T-helper 1 cell treated with Interleukin-12 subunit alpha and Interleukin-12 subunit beta and Interleukin-4 antibody, amounts not matched to agents 30 μg/mL and 1 μg/mL, for 36 hours (primary cell): ENCODE measurements at regions not wholly inside any gene's neighbourhood (a gene's known extent, or its start where the extent isn't known, plus 50 kb on each side); places are given as distances from the start of the nearest gene placed in this dataset.

Experiments
- H3K27ac Mint-ChIP-seq: one replicate; pipeline ENCODE4 v1.8.0; 2021; ENCODE audit warnings: mild to moderate bottlenecking, mixed read lengths
- H3K27me3 Mint-ChIP-seq: one replicate; pipeline ENCODE4 v1.8.0; 2021; ENCODE audit warnings: low read depth, mixed read lengths
- H3K36me3 Mint-ChIP-seq: one replicate; pipeline ENCODE4 v1.8.0; 2021; ENCODE audit warnings: low read depth, mixed read lengths
- H3K4me1 Mint-ChIP-seq: one replicate; pipeline ENCODE4 v1.8.0; 2021; ENCODE audit warnings: low read depth, mixed read lengths
- H3K4me3 Mint-ChIP-seq: one replicate; pipeline ENCODE4 v1.8.0; 2021; ENCODE audit warnings: mild to moderate bottlenecking, moderate library complexity, mixed read lengths
- H3K9me3 Mint-ChIP-seq: one replicate; pipeline ENCODE4 v1.8.0; 2021; ENCODE audit warnings: mixed read lengths

DNA sequence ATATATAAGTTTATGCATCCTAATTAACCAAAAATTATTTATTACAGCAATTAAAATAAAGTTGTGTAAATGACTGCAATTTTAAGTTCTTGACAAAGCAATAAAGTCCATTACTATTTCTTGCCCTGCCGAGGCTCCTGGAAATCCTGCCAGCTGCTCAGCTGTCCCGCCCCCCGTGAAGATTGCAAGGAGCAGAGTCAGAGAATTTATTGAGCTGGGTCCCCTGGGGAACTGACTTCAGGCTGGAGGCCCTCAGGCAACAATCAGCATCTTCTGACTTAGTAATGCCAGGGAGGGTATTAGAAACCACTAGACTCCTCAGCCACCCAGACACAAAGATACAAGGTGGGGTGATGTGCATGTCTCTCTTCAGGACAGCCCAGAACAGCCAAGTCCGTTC is 92.3 kb downstream of the EDN3 start:
- Mint-ChIP-seq H3K27ac (no peak overlapping the region), H3K36me3 (no peaks in the 10 kb centered on the region), H3K27me3 (peaks cover 5% of the 10 kb centered on the region), H3K4me1 (no peaks in the 10 kb centered on the region), H3K4me3 (no peak overlapping the region), H3K9me3 (no peaks in the 10 kb centered on the region)

DNA sequence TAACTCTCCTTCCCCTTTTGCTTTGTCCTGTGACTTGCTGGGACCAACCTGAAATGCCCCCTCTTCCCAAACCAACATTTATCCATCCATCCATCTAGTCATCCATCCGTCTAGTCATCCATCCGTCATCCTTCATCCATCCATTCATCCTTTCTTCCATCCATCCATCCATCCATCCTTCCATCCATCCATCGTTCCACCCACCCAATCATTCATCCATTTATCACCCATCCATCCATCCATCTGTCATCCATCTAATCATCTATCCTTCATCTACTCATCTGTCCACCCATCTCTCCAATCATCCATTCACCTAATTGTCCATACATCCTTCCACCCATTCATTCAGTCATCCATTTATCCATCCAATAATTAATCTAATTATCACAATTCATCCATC is 92.7 kb downstream of the EDN3 start:
- Mint-ChIP-seq H3K27ac (no peak overlapping the region), H3K36me3 (no peaks in the 10 kb centered on the region), H3K4me1 (no peaks in the 10 kb centered on the region), H3K27me3 (peaks cover 5% of the 10 kb centered on the region), H3K9me3 (no peaks in the 10 kb centered on the region), H3K4me3 (no peak overlapping the region)

DNA sequence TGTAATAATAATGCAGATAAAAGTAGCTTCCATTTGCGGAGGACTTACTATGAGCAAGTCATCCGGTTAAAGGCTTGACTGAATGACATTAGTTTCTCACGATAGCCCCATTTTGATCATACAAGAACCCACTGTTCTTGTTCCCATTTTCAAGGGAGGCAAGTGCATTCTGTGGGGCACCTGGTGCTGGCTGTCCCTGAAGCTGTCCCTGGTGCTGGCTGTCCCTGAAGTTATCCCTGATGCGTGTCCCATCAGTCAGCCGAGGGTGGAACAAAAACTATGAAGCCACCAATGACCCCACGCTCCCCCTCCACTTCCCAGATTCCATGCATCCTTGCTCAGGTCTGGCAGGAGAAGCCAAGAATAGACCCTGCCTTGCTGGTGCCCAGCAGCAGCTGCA is 95.3 kb downstream of the EDN3 start:
- no peak overlapping the region for H3K27ac Mint-ChIP-seq
- H3K36me3 Mint-ChIP-seq, result no peaks in the 10 kb centered on the region
- no peak overlapping the region for H3K4me3 Mint-ChIP-seq
- H3K27me3 Mint-ChIP-seq, result peaks cover 5% of the 10 kb centered on the region
- no peaks in the 10 kb centered on the region for H3K4me1 Mint-ChIP-seq
- no peaks in the 10 kb centered on the region for H3K9me3 Mint-ChIP-seq

DNA sequence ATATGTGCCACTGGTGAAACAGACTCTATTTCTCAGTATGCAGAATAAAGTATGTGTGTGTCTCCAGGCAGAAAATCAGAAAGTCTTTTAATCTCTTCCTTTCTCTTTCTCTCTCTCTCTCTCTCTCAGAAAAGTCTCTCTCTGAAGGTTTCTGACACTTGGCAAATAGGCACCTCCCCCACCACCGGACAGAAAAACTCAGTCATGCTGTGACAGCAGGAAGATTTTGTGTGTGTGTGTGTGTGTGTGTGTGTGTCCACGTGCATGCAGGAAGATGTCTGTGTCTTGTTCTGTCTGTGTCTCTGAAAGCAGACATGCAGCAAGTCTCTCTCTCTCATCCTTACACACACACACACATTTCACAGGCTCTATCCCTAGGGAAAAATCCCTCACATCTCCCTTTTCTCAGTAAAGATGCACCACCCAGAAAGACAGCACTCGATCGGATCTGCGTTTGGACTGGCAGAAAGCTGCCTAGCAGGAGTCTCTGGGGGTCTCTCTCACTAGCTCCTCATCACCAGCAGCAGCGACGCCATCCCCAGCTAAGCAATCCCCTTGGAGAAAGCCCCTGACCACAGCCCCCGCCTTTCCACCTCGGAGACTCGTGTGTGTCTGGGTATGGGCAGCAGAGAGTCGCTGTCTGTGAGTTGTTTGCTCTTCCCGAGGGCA is 98.3 kb downstream of the EDN3 start:
- Mint-ChIP-seq H3K27me3 (no peaks in the 10 kb centered on the region), H3K36me3 (no peaks in the 10 kb centered on the region), H3K27ac (no peak overlapping the region), H3K4me3 (no peak overlapping the region), H3K9me3 (no peaks in the 10 kb centered on the region), H3K4me1 (peaks cover 2% of the 10 kb centered on the region)

DNA sequence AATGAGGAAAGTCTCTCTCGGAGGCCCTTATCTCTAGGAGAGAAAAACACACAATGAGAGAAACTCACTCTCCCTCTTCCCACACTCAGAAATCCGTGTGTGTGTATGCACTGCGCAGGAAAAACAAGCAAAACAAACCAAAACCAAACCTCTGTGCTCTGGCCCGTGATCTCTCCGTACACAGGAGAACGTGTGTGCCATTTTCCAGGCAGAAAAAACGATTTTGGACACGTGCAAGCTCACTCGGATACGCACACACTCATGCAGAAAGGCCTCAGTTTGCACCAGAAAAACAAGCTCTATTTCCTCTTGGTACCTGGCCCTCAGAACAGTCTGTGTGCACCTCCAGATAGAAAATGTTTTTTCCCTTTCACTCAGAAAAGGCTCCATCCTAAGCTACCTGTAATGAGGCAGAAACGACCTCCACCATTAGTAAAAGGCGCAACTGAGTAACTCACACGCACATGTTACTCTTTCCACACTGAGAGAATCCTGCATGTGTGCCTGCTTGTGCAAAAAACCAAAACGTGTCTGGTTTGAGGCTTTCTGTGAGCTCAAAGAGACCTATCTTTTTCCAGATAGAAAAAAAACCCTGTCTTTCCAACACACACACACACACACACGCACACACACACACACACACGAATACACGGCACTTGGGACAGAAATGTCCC is 99.2 kb downstream of the EDN3 start:
- H3K4me1 Mint-ChIP-seq, result peaks cover 4% of the 10 kb centered on the region
- H3K27ac Mint-ChIP-seq, result no peak overlapping the region
- peaks cover 6% of the 10 kb centered on the region for H3K27me3 Mint-ChIP-seq
- H3K36me3 Mint-ChIP-seq, result no peaks in the 10 kb centered on the region
- no peak overlapping the region for H3K4me3 Mint-ChIP-seq
- H3K9me3 Mint-ChIP-seq, result no peaks in the 10 kb centered on the region

DNA sequence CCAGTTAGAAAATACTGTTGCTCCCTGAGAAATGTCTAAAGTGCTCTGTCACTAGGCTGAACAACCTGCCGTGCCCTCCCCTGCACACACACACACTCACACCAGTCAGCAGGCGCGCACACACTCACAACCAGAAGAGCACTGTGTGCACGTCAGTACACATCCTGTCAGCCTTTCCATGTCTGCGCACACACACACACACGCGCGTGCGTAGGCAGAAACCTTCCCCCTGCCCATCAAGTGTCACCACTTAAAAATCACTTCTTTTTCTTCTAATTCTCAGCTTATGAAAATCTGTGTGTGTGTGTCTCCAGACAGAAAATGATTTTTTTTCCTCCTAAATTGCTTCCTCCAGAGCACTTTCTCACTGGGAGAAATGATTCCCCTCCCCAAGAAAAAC is 100.3 kb downstream of the EDN3 start:
- no peak overlapping the region for H3K27ac Mint-ChIP-seq
- H3K4me1 Mint-ChIP-seq, result peaks cover 4% of the 10 kb centered on the region
- H3K36me3 Mint-ChIP-seq, result no peaks in the 10 kb centered on the region
- H3K4me3 Mint-ChIP-seq, result no peak overlapping the region
- H3K27me3 Mint-ChIP-seq, result peaks cover 17% of the 10 kb centered on the region
- H3K9me3 Mint-ChIP-seq, result no peaks in the 10 kb centered on the region

DNA sequence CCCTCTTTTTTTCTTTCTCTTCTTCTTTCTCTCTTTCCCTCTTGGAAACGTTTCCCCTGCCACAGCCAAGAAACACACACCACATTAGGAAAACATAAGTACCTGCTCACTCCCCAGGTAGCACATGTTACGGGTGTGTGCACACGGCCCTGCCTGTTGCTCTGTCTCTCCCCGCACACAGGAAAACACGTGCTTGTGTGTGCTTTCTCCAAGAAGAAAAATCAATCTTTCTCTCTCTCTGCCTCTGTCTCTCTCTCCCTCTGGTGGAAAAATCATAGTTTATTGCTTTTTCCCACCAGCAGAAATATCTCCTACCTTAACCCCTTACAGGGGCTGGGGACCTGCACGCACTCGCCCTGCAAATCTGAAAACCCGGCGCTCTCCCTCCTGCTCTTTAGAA is 102.3 kb downstream of the EDN3 start:
- H3K4me1 Mint-ChIP-seq, result peaks cover 4% of the 10 kb centered on the region
- H3K9me3 Mint-ChIP-seq, result no peaks in the 10 kb centered on the region
- H3K27me3 Mint-ChIP-seq, result peaks cover 21% of the 10 kb centered on the region
- no peak overlapping the region for H3K27ac Mint-ChIP-seq
- no peaks in the 10 kb centered on the region for H3K36me3 Mint-ChIP-seq
- H3K4me3 Mint-ChIP-seq, result no peak overlapping the region

DNA sequence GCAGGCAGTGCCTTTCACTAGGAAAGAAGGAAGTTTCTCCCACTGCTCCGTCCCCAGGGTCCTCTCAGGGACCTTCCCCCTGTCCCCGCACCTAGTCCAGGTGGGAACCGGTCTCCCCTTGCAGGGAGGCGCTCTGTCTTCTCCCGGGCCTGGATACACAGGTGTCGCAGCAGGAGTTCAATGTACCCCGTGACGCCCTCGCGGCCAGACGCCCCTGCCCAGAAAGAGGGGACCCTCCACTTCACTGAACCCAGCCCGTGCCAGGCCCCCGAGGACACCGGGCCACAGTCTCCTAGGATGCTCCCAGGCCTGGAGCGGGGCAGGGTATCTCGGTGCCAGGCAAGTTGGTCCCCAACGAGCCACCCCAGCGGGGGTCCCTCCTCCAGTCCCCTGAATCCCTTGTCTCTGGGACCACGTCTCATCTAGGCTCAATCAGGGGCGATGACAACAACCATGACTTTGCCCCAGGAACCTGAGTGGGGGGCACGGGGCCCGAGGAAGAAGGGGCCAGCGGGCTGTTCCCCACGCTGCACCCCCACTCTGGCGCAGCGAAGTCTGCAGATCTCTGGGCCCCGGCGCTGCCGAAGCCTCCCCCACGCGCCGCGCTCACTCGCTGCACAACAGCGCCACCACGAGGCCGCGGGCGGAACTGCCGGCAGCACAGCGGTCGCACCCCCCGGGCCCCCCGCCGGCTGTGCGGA is 103.0 kb downstream of the EDN3 start:
- peaks cover 4% of the 10 kb centered on the region for H3K4me1 Mint-ChIP-seq
- H3K36me3 Mint-ChIP-seq, result no peaks in the 10 kb centered on the region
- no peaks in the 10 kb centered on the region for H3K9me3 Mint-ChIP-seq
- H3K27me3 Mint-ChIP-seq, result peaks cover 21% of the 10 kb centered on the region
- no peak overlapping the region for H3K27ac Mint-ChIP-seq
- H3K4me3 Mint-ChIP-seq, result no peak overlapping the region

DNA sequence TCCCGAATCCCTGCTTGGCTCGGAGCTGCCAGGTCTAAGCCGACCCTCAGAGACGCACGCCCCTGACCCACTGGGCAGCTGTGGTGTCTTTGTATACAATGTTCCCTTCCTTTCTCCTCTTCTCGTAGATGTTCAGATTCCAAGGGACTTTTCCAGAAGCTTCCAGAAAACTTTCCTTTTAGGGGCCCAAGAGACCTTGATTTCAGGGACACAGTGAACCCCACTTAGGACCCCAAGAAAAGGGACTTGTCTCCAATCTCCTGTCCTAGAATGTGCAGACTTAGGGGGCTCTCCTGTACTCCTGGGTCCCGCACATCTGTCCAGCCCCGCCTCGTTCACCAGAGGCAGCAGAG is 103.5 kb downstream of the EDN3 start:
- H3K4me1 Mint-ChIP-seq, result peaks cover 4% of the 10 kb centered on the region

DNA sequence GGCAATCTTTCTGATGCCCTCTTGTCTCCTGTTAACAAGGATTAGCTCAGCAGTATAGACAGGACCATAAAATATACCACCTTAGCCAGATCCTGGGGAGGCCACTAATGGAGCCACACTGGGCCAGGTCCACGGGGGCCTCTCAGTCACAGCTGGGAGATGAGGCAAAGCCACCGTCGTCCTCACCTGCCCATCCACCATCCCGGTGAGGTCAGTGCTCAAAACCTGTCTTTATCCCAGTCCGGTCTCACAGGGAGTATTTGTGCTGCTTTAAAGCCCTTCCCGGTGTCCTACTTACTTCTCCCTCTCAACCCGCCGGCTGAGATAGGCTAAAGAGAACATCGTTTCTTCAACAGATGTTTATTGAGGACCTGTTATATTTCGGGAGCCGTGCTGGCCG is 104.3 kb downstream of the EDN3 start:
- no peak overlapping the region for H3K4me3 Mint-ChIP-seq
- peaks cover 4% of the 10 kb centered on the region for H3K4me1 Mint-ChIP-seq
- no peak overlapping the region for H3K27ac Mint-ChIP-seq
- H3K36me3 Mint-ChIP-seq, result no peaks in the 10 kb centered on the region
- H3K27me3 Mint-ChIP-seq, result peaks cover 21% of the 10 kb centered on the region
- no peaks in the 10 kb centered on the region for H3K9me3 Mint-ChIP-seq

More for the DNA sequence above, 103.5 kb downstream of the EDN3 start:
- H3K27me3 Mint-ChIP-seq, result peaks cover 21% of the 10 kb centered on the region
- no peak overlapping the region for H3K27ac Mint-ChIP-seq
- H3K9me3 Mint-ChIP-seq, result no peaks in the 10 kb centered on the region
- no peaks in the 10 kb centered on the region for H3K36me3 Mint-ChIP-seq
- H3K4me3 Mint-ChIP-seq, result no peak overlapping the region

DNA sequence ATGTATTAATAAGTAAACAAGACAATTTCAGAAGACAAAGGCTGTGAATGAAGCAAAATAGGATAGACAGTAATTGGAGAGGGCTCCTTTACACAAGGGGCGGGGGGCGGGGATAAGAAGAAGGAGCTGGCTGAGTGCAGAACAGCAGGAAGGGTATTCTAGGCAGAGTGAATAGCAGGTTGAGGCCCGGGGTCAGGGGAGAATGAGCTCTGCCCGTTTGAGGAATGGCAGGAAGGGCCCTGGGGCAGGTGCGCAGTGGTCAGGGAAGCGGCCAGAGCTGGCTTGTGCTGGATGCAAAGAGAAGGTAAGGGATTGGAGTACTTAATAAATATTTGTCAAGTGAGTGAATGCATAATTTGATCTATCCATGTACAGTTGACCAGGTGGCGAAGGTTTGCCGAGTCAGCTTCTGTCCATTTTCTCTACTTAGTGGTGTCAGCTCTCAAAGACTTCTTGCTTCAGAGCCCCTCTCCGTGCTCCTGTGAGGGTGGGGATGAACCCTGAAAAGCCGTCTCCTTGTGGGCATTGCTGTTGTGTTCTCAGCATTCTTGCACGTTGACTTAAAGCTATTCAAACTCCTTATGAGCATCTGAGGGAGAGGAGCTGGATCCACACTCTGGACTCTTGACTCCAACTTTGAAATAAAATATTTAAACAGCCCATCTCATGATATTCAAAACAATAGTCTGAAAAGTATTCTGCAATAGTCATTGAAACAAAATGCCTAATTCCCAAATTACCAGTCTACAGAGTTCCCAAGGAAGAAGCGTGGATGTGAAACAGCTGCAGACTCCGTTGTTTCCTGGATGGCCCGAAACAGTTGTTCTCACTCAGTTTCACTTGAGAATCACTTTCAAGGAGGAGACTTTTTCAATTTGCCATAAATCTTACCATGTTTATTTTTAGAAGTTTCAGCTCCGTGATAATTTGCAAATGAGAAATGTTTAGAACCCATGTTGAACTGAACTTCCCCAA is 105.1 kb downstream of the EDN3 start:
- no peak overlapping the region for H3K4me3 Mint-ChIP-seq
- no peaks in the 10 kb centered on the region for H3K9me3 Mint-ChIP-seq
- peaks cover 4% of the 10 kb centered on the region for H3K4me1 Mint-ChIP-seq
- no peaks in the 10 kb centered on the region for H3K36me3 Mint-ChIP-seq
- H3K27ac Mint-ChIP-seq, result no peak overlapping the region
- peaks cover 21% of the 10 kb centered on the region for H3K27me3 Mint-ChIP-seq

DNA sequence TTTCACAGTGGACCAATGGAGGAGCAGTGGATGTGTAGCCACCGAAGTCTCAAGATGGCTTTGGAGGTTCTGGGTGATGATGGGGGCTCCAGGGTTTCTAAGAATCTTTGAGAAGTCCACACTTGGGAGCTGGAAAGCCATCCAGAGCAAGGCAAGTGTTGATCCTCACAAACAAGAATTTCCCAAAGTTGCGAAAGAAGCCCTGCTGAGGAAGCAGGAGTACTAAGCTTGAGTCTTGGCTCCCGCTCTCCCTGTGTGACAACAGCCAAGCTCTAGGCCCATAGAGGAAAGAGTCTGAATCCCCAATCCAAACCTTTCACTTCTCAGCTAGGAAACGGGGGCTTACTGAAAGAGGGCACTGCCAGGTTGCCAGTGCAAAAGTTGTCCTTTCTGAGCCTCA is 106.0 kb downstream of the EDN3 start:
- Mint-ChIP-seq H3K27me3 (peaks cover 21% of the 10 kb centered on the region), H3K9me3 (no peaks in the 10 kb centered on the region), H3K27ac (no peak overlapping the region), H3K4me1 (peaks cover 4% of the 10 kb centered on the region), H3K36me3 (no peaks in the 10 kb centered on the region), H3K4me3 (no peak overlapping the region)

DNA sequence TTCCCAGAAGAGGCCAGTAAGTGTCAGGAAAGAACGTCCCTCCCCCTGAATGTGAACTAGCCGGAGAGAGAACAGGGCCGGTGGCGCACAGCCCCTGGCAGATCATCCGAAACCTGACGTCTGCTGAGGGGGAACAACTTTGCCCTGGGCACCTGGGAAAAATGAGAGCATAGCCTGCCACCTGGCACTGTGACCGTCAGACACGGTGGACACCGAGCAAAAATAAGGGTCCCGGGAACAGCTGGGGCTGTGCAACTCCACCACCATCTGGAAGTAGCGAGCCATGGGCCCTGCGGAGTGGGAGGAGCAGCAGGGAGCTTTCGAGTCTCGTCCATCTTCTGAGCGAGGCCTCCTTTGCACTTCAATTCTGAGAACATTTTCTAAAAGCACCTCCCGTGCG is 110.8 kb downstream of the EDN3 start:
- no peaks in the 10 kb centered on the region for H3K36me3 Mint-ChIP-seq
- no peaks in the 10 kb centered on the region for H3K4me1 Mint-ChIP-seq

DNA sequence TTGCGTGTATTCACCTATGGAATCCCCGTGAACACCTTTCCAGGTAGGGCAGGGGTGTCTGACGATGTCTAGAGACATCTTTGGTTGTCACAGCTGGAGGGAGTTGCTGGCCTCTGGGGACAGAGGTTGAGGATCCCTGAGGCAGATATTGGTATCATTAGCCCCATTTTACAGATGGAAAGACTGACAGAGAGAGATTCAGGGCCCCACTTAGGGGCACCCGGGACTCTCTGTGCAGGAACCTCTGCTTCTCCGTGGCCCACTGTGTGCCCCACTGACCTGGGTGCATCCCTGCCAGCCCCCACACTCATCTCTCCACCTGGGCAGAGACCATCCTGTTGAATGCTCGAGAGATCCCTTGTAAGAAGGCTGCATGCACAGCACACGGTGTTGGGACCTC is 111.2 kb downstream of the EDN3 start:
- H3K9me3 Mint-ChIP-seq, result no peaks in the 10 kb centered on the region
- no peaks in the 10 kb centered on the region for H3K36me3 Mint-ChIP-seq
- no peaks in the 10 kb centered on the region for H3K4me1 Mint-ChIP-seq
- H3K4me3 Mint-ChIP-seq, result no peak overlapping the region
- no peak overlapping the region for H3K27ac Mint-ChIP-seq
- H3K27me3 Mint-ChIP-seq, result no peaks in the 10 kb centered on the region

More for the DNA sequence above, 110.8 kb downstream of the EDN3 start:
- no peaks in the 10 kb centered on the region for H3K9me3 Mint-ChIP-seq
- no peak overlapping the region for H3K4me3 Mint-ChIP-seq
- H3K27me3 Mint-ChIP-seq, result no peaks in the 10 kb centered on the region
- no peak overlapping the region for H3K27ac Mint-ChIP-seq
